ENCODE measurements at regions not wholly inside any gene's neighbourhood (a gene's known extent, or its start where the extent isn't known, plus 50 kb on each side); places are given as distances from the start of the nearest gene placed in this dataset.

- TF ChIP-seq EZH2 (IDR thresholded peaks at IDR 0.05) (no peak), YY1 (IDR thresholded peaks at IDR 0.05; ENCODE audit: extremely low read depth, insufficient replicate concordance, low read depth, low read length) (no peak), ZBTB33 (IDR thresholded peaks at IDR 0.05; ENCODE audit: extremely low read depth, insufficient replicate concordance, low read length) (no peak), FOSL1 (IDR thresholded peaks at IDR 0.05; ENCODE audit: low read depth) (no peak), SP1 (IDR thresholded peaks at IDR 0.05; ENCODE audit: low read depth) (no peak), MAX (IDR thresholded peaks at IDR 0.05) (no peak)
Measured at GRCh38 chr1:30304080-30304479, 419.3 kb downstream of the MATN1 start (continued).

GRCh38 chr1:30303387-30303786 is 420.0 kb downstream of the MATN1 start:
- ChIA-PET CTCF (no interaction called here), RAD21 (ENCODE audit: low non-redundant PET in 1 of 2, low total read pairs in 2 of 2, uncharacterized antibody in 2 of 2, unreplicated experiment in 2 of 2) (no interaction called here), POLR2A (no interaction called here)
- peaks cover 46% of the 10 kb centered on the region for H3K27me3 ChIP-seq (ENCODE audit: insufficient read depth, low read length)
- intact Hi-C loops (cut with micrococcal nuclease): no loop called here
- no peak overlapping the region for H3K9ac ChIP-seq (ENCODE audit: low read length)
- no peaks in the 10 kb centered on the region for H3K36me3 ChIP-seq (ENCODE audit: control insufficient read depth in 1 of 2, insufficient read depth in 2 of 2, low read length in 2 of 2)
- no peaks in the 10 kb centered on the region for H3K4me1 ChIP-seq (ENCODE audit: control insufficient read depth in 1 of 2, insufficient read depth in 2 of 2, low read length in 2 of 2)
- H3K4me2 ChIP-seq (ENCODE audit: low read length): no peak overlapping the region
- BruUV-seq (replicated peaks): no TSS peak
- no peak for DNase-seq (ENCODE audit: low read depth, low spot score)
- H3K4me3 ChIP-seq (replicated peaks in 1 of 2; ENCODE audit: low read depth in 1 of 2, low read length in 2 of 2): no peak overlapping the region
- H3K27ac ChIP-seq (ENCODE audit: low read depth, low read length): no peak overlapping the region
- no peaks in the 10 kb centered on the region for H4K20me1 ChIP-seq (ENCODE audit: insufficient read depth)
- no peaks in the 10 kb centered on the region for H3K9me2 ChIP-seq (ENCODE audit: insufficient read depth)
- no peak overlapping the region for H2AFZ ChIP-seq (ENCODE audit: low read depth, low read length, poor library complexity, severe bottlenecking)
- H3K79me2 ChIP-seq (ENCODE audit: insufficient read depth, low read length): no peaks in the 10 kb centered on the region
- no peak for ATAC-seq
- H3K9me3 ChIP-seq (ENCODE audit: control insufficient read depth in 1 of 2, insufficient read depth in 1 of 2, low read depth in 1 of 2, low read length in 2 of 2): no peaks in the 10 kb centered on the region
- no peak for TF ChIP-seq REST (IDR thresholded peaks at IDR 0.05; ENCODE audit: low read depth)
- no peak for TF ChIP-seq ATF3 (IDR thresholded peaks at IDR 0.05)
- no peak for TF ChIP-seq POLR2AphosphoS5 (IDR thresholded peaks at IDR 0.05; ENCODE audit: low read depth, low read length)
- TF ChIP-seq EGR1 (IDR thresholded peaks at IDR 0.05; ENCODE audit: low read depth): no peak
- no peak for TF ChIP-seq TCF7L2 (IDR thresholded peaks at IDR 0.05; ENCODE audit: borderline replicate concordance, extremely low read depth, insufficient read depth, insufficient read length)
- TF ChIP-seq CTCF (IDR thresholded peaks at IDR 0.05 in 2 of 3, conservative IDR thresholded peaks at IDR 0.05 in 1 of 3; ENCODE audit: borderline replicate concordance in 1 of 3, insufficient read depth in 1 of 3, low read depth in 2 of 3, low read length in 2 of 3): no peak
- TF ChIP-seq EZH2 (IDR thresholded peaks at IDR 0.05): no peak
- no peak for TF ChIP-seq YY1 (IDR thresholded peaks at IDR 0.05; ENCODE audit: extremely low read depth, insufficient replicate concordance, low read depth, low read length)
- no peak for TF ChIP-seq ZFX (IDR thresholded peaks at IDR 0.05)
- no peak for TF ChIP-seq ZNF274 (IDR thresholded peaks at IDR 0.05; ENCODE audit: low read depth, low read length)
- no peak for TF ChIP-seq EZH2phosphoT487 (IDR thresholded peaks at IDR 0.05; ENCODE audit: borderline replicate concordance)
- TF ChIP-seq CBX3 (IDR thresholded peaks at IDR 0.05; ENCODE audit: low read depth): no peak
- TF ChIP-seq MAX (IDR thresholded peaks at IDR 0.05): no peak

All from HCT116 (cell line).